ENCODE measurements at regions not wholly inside any gene's neighbourhood (a gene's known extent, or its start where the extent isn't known, plus 50 kb on each side); places are given as distances from the start of the nearest gene placed in this dataset.

DNA sequence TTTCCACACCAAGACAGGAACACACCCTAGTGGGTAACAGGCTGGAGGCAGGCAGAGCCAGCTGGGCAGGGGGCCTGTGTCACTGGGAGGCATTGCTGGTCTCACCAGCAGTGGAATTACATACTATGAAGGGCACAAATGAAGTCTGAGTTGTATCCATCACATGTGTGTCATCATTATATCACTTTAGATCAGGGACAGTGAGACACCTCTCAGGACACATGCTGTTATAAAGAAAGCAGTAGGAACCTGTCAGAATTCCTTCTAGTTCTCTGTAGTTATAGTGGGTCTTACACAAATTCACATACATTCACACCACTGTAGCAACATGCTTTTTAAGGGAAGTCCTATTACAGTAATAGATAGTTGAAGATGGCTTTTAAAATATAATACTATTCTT is 63.5 kb upstream of the FYN start (continued):
- TF ChIP-seq, protein P1, sequence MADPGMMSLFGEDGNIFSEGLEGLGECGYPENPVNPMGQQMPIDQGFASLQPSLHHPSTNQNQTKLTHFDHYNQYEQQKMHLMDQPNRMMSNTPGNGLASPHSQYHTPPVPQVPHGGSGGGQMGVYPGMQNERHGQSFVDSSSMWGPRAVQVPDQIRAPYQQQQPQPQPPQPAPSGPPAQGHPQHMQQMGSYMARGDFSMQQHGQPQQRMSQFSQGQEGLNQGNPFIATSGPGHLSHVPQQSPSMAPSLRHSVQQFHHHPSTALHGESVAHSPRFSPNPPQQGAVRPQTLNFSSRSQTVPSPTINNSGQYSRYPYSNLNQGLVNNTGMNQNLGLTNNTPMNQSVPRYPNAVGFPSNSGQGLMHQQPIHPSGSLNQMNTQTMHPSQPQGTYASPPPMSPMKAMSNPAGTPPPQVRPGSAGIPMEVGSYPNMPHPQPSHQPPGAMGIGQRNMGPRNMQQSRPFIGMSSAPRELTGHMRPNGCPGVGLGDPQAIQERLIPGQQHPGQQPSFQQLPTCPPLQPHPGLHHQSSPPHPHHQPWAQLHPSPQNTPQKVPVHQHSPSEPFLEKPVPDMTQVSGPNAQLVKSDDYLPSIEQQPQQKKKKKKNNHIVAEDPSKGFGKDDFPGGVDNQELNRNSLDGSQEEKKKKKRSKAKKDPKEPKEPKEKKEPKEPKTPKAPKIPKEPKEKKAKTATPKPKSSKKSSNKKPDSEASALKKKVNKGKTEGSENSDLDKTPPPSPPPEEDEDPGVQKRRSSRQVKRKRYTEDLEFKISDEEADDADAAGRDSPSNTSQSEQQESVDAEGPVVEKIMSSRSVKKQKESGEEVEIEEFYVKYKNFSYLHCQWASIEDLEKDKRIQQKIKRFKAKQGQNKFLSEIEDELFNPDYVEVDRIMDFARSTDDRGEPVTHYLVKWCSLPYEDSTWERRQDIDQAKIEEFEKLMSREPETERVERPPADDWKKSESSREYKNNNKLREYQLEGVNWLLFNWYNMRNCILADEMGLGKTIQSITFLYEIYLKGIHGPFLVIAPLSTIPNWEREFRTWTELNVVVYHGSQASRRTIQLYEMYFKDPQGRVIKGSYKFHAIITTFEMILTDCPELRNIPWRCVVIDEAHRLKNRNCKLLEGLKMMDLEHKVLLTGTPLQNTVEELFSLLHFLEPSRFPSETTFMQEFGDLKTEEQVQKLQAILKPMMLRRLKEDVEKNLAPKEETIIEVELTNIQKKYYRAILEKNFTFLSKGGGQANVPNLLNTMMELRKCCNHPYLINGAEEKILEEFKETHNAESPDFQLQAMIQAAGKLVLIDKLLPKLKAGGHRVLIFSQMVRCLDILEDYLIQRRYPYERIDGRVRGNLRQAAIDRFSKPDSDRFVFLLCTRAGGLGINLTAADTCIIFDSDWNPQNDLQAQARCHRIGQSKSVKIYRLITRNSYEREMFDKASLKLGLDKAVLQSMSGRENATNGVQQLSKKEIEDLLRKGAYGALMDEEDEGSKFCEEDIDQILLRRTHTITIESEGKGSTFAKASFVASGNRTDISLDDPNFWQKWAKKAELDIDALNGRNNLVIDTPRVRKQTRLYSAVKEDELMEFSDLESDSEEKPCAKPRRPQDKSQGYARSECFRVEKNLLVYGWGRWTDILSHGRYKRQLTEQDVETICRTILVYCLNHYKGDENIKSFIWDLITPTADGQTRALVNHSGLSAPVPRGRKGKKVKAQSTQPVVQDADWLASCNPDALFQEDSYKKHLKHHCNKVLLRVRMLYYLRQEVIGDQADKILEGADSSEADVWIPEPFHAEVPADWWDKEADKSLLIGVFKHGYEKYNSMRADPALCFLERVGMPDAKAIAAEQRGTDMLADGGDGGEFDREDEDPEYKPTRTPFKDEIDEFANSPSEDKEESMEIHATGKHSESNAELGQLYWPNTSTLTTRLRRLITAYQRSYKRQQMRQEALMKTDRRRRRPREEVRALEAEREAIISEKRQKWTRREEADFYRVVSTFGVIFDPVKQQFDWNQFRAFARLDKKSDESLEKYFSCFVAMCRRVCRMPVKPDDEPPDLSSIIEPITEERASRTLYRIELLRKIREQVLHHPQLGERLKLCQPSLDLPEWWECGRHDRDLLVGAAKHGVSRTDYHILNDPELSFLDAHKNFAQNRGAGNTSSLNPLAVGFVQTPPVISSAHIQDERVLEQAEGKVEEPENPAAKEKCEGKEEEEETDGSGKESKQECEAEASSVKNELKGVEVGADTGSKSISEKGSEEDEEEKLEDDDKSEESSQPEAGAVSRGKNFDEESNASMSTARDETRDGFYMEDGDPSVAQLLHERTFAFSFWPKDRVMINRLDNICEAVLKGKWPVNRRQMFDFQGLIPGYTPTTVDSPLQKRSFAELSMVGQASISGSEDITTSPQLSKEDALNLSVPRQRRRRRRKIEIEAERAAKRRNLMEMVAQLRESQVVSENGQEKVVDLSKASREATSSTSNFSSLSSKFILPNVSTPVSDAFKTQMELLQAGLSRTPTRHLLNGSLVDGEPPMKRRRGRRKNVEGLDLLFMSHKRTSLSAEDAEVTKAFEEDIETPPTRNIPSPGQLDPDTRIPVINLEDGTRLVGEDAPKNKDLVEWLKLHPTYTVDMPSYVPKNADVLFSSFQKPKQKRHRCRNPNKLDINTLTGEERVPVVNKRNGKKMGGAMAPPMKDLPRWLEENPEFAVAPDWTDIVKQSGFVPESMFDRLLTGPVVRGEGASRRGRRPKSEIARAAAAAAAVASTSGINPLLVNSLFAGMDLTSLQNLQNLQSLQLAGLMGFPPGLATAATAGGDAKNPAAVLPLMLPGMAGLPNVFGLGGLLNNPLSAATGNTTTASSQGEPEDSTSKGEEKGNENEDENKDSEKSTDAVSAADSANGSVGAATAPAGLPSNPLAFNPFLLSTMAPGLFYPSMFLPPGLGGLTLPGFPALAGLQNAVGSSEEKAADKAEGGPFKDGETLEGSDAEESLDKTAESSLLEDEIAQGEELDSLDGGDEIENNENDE (IDR thresholded peaks at IDR 0.05; ENCODE audit: low read depth, low read length), result no peak

Data from K562 (cell line).